NCI-H2196 (cell line): ENCODE measurements at regions not wholly inside any gene's neighbourhood (a gene's known extent, or its start where the extent isn't known, plus 50 kb on each side); places are given as distances from the start of the nearest gene placed in this dataset.
A peak's percentile ranks its signal among the peaks of the same experiment; 100 is the strongest.

Source experiments
- DNase-seq: peaks from one replicate; lab custom pipeline; 2025; ENCODE audit not compliant: unreplicated experiment; lab: John Stamatoyannopoulos, UW

DNA sequence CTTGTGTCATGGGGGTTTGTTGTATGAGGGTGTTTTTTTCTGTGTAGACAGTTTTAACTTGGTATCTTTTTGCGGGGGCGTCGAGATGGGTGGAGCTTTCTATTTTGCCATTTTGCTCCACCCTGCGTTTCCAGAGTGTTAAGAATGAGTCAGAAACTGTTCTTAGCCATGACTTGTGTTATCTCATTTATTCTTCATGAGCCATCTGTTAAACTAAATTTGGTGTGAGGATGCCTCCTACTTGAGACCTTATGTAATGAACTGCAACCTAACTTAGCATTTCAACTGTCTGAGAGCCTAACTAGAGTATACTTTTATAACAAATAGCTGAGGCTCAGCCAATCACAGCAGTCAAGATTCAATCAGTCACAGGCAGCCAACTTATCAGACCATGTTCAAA lies 1873.5 kb downstream of the NCAM2 start:
- no peak for DNase-seq

DNA sequence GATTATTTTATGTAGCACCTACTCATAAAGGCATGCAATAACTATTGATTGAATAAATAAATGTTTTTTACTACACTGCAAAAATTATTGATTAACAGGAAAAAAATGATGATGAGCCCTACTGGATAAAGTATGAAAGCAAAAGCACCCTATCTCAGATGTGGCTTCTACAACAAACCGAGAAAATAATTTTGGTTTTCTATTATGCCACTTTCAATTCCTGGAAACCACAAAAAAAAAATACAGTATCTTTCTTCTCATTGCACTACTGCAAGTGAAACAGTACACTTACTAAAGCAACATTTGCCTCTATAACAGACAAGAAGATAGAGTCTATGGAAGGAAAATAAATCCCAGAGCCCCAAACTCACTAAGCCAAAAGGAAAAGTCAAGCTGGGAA lies 1882.4 kb downstream of the NCAM2 start:
- no peak for DNase-seq

DNA sequence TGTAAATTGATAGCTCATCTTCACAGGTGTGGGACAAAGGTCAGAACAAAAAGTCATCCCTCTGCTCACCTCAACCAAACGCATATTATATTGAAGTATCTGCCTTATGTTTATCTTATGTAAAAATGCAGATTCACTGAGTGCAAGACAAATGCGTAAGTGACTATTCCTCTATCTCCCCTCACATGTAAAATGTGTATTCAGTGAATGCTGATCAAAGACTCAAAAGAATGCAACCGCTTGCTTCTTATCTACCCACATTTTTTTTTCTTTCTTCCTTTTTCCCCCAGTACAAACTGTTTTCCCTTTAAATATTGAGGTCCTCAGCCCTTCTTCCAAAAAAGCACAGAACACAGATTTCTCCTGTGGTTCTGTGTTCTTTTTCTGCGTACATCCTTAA lies 1882.9 kb downstream of the NCAM2 start:
- DNase-seq, result no peak

DNA sequence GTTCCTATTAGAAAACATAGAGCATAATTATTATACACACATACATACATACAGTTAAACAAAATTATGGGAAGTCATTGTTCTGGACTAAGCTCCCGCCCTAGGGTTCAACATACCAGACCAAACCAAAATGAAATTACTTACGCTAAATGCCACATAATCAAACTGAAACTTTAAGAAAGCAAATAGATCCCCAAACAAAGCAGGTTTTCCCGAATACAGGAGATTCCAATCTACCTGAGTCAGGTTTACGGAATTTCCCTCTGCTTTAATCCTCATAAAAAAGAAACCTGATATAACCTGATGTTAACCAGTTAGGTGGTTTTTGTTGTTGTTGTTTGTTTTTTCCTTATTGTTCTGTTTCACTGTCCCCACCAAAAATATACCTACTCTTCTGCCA lies 1886.9 kb downstream of the NCAM2 start:
- DNase-seq, result no peak

DNA sequence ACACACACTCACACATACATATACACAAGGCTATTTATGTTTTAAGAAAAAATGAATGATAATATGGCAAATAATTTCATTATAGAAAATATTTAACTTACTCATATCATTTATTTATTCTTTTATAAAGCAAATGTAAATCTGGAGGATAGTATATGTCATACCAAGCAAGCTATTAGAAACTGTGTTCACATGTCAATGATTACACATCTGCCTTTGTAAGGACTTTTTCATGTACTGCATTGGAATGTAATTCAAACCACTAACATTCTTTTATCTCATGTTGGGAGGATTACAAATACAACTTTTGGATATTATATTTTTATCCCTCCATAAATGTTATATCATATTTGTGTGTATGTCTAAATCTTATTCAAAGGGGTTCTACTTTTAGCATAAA lies 1887.4 kb downstream of the NCAM2 start:
- no peak for DNase-seq

DNA sequence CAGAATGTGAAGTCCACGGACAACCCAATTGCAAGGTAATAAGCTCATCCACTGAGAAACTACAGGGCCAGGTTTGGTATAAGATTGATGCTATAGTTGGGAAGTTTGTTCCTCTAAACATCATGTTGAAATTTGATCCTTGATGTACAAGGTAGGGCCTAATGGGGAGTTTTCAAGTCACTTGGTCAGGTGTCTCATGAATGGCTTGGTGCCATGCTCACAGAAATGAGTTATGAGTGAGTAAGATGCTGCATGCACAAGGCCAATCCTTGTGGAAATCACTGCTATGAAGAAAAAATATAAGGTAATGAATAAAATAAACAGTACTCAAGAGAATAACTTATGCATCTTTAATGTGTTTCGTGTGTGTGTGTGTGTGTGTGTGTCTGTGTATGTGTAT lies 1891.2 kb downstream of the NCAM2 start:
- DNase-seq, result no peak

DNA sequence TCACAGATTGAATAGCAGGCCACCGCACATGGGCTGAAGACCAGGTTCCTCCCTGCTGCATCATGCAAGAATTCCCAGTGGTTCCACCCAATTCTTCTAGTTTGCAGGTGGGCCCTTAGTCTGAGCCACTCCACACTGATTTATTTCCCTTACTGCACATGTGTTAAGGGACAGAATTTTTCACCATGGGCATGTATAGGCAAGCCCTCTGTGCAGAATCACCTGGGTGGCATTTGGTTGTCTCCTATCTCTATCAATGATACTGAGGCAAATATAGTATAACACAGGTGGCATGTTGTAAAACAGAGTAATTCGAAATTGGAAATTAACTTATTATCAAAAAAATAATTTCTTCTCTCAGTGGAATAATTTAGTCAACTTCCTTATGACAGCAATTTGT lies 1892.4 kb downstream of the NCAM2 start:
- DNase-seq, result no peak

DNA sequence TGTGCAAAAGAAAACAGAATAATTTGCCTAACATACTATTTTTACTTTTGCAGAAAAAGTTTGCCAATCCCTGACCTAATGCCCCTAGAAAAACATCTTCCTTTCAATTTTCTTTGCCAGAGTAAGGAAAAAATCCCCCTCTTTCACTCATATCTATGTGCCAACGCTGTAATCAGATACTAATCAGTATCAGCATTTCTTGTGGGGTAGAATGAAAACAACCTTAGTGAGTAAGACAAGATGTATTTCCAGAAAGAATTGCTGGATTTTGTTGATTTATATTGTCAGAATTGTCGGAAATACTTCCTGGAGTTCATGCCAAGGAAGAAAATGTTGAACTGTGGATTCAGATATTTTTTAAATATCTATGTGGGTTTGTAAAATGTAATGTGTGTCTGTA lies 1893.8 kb downstream of the NCAM2 start:
- DNase-seq, result no peak

DNA sequence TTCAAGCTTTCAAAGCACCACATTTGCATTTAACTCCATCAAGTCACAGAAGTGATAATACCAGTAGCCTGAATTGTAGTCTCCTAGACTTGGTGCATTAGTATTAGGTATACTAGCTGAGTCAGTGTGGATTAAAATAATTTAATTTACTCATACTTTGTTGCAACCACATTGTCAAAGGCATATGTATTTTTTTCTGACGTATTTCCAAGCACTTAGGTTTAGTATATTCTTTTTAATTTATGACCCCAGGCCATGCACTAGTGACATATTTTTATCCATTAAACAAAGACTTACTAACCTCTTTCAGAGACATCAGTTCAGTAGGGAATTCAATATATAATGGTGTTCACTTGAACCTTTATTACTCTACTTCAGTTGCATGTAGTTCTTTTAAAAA lies 1894.5 kb downstream of the NCAM2 start:
- no peak for DNase-seq

DNA sequence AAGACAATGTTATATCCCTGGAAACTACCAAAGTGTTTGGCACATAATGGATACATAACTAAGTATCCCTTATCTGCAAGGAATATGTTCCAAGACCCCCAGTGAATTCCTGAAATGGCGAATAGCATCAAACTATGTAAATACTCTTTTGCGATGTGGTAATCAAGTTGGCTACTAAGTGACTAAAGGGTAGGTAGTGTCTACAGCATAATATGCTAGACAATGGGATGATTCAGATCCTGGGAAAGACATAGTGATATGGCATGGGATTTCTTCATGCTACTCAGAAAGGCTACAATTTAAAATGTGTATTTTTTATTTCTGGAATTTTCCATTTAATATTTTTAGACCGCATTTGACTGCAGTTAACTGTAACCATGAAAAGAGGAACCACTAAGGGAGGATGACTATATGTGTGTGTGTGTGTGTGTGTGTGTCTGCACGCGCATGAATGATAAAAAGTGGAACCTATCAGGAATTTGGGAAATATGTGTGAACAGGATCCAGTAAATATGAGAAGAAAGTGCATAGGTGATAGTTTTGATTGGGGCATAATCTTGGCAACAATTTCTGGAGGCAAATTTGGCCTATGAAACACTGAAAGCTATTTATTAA lies 1899.9 kb downstream of the NCAM2 start:
- no peak for DNase-seq

DNA sequence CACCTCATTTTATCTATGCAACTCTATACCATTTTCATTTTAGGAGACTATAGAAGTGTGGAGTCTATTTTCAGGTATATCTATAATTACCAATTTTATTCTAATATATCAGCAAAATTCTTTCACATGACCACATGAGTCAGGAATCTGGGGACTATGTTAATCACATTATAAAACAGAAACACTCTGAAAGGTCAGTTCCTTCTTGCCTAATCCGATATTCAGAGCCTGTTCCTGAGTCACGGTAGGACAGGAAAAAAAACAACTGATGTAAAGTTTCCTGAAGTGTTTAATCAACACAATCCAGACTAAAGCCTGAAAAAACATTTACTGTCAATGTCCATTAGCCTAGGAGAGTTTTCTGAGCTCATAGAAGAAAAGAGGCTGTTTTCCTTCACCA lies 1902.3 kb downstream of the NCAM2 start:
- DNase-seq, result no peak

DNA sequence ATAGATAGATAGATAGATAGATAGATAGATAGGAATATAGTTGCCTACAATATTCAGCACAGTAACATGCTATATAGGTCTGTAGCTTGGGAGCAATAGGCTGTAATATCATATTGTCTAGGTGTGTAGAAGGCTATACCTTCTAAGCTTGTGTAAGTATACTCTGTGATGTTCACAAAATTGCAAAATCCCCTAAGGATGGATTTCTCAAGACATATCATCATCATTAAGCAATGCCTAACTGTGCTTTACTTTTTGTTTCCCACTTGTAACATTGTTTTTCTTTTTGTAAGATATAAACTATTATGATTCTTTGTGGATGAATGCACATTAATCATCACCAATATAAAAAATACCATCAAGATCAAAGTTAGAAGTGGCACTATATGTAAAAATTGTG lies 1905.6 kb downstream of the NCAM2 start:
- no peak for DNase-seq

DNA sequence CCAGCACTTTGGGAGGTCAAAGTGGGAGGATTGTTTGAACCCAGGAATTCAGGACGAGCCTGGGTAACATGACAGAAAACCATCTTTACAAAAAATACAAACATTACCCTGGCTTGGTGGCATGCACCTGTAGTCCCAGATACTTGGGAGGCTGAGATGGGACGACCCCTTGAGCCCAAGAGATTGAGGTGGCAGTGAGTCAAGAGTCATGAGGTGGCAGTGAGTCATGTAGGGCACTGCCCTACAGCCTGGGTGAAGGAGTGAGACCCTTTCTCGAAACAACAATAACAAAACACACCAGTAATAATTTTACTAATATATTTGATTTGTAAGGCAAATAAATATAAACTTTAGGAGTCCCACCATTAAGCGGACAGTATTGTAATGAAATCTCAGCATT lies 1906.2 kb downstream of the NCAM2 start:
- DNase-seq, result no peak

DNA sequence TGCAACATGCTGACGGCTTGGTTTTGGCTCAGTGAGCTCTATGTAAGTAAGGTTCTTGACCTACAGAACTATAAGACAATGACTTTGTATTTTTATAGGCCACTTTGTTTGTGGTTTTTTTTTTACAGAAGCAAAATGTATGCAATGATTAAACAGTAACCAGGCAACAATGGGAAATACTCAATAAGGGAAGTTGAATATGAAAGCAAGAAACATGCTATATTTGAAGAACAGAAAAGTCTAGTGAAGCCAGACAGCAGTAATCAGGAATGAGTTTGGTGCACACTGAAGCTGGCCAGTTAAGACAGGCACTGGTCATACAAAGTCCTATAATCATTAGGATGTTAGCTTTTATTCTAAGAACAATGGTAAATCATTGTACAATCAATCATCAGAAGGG lies 1926.8 kb downstream of the NCAM2 start:
- DNase-seq, result no peak

DNA sequence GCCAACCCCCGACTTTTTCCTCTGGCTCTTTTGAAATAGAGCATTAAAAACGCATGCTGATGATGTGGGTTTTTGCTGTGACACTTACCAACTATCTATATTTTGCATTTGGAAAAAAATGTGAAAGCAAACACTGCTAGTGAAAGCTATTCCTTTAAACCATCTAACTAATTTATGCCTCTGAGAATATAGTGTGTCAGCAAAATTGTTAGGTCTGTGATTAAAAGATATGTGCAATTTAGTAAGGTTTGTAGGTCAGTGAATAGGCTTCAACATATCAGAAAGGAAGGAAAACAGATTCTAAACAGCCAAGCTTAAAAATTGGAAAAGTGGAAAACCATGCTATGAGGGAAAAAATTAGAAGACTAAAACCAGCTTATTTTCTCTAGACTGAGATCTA lies 1929.3 kb downstream of the NCAM2 start:
- DNase-seq, result no peak

DNA sequence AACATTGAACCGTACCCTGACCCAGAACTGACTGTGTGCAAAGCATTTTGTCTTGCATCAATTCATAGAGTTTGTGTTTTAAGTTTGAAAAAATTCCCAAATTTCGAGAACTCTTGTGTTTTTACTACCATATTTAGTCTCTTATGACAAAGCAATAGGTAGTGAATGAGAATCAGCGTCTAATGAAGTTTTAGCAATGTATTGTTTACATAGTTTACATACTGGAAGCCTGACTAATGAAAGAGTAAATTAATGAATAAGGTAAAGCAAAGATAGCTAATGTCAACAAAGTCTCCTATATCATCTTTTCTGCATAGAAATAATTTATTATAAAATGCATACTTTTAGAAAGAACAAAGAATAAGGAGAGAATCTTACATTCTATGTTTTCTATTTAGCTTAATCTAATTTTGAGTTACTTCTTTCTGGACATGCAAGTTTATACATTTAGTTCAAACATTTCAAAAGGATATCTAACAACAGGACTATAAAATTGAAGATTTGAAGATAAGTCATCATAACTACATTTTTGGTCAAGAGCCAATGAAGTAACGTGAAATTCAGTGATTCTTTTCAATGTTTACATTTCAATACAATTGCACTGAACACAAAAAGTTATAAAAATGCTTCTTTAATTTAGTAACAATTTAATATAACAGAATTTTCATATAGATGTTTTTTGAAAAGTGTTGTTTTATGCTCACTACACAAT lies 1943.7 kb downstream of the NCAM2 start:
- no peak for DNase-seq

DNA sequence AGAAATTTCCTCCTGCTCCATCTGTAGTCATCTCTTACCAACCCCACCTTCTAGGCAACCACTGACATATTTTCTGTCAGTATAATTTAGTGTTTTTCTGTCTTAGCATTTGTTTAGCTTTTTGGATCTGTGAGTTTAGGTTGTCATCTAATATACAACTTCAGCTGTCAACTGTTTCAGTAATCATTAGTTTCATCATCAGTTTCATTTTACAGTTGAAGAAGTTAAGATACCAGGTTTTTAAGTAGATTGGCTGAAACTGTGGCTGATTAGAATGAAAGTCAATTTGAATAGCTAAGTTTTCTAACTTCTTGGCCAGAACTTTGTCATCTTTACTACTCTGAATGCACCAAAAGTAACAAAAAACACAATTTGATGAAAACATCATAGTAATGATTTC lies 1957.3 kb downstream of the NCAM2 start:
- DNase-seq, result no peak

DNA sequence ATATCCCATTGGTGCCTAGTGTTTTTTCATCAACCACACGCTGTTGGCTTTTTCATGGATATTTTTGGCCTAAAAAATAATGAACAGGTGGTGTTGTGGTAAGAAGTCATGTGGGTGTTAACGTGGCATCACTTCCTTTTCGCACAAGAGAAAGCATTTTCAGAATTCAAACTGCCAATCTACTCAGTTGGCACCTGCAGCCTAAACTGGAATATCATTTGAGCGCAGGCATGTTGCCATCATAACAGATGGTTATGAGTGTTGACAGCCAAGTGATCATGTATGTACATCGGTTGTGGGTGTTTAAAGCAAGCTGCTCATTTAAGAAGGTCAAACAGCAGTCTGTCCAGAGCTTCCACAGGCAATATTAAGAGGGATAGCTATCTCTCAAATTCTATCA lies 1963.0 kb downstream of the NCAM2 start:
- DNase-seq, result no peak

DNA sequence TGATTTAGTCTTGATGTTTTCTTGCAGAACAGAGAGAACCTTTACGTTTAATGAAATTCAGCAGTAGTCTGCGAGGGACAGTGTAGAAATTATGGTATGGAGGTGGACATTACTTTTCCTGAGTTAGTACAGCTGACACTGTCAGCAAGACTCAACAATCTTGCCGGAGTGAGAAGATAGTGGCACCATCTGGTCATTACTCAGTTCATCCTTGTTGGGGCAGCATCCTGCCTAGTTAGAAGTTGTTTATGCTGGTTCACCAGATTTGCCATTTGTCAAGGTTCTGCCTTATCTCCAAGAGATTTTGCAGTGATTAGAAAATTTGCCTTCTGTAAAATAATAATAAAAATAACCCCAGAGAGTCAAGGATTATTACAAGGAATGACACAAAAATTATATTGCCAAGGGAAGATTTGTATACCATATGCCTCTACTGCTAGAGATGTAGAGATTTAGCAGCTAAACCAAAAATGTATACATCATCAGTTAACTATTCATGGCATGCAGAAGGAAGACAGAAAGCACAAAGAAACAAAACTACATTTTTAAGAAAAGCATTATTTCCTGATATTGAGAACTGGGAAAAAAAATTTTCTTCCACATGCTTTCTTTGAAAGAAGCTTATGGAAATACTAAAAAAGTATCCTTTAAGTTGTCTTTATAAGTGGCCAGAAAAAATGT lies 1967.4 kb downstream of the NCAM2 start:
- no peak for DNase-seq

DNA sequence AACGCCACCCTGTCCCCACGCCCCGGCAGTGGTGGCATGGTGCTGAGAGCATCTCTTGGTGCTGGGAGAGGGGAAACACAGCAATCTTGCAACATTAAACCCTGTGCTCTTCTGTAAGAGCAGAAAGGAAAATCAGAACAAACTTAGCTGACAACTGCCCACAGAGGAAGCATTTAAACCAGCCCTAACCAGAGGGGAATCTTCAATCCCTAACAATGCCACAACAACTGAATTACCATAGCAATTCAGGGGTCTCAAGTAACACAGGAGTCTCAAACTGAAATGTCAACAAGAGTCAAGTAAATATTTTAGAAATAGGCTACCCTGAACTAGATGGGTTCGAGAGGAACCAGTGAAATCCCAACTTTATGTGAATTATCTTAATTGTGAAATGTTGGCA lies 1983.6 kb downstream of the NCAM2 start:
- DNase-seq, result no peak

DNA sequence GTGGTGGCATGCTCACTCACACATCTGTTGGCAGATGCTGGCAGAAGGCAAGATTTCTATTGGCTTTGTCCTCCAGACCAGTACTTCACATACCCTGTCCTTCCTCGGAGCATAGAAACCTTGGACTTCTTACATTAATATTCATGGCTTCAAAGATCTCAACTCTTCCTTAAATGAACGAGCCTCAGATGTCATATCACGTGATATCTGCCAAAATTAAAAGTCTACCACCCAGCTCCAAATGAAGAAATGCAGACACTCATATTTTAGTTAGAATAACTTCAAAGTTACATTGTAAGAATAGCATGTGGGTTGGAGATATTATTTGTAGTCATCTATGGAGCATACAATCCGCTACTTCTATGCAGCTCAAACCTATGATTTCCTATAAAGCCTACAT lies 1994.9 kb downstream of the NCAM2 start:
- DNase-seq, result no peak

DNA sequence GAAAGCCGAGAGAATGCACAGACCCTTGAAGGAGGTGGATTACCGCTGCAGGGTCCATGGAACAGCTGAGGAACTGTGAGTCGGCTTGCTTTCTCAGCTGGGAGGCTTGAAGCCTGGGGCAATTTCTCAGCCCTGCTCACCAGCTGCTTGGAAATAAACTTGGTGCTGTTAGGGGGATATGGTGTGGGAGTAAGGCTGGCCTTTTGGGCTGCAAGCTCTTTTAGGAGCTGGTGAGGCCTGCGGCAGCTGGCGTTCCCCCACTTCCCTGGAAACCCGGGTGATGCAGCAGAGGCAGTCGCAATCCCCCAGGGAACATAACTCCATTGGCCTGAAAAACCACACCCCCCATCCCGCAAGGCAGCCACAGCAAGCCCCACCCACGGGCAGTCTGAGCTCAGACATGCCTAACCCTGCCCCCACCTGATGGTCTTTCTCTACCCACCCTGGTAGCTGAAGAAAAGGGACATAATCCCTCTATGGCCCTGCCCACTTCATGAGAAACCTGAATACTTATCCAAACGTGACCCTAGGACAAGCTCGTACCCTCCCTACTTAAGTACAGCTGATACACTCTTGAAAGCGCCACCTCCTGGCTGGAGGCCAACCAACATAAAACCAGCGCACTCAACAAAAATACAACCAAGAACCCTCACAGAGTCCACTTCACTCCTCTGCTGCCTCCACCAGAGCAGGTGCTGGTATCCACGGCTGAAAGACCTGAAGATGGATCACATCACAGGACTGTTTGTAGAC lies 1995.8 kb downstream of the NCAM2 start:
- DNase-seq, result peak; percentile 44
